GM12891 (cell line): ENCODE measurements at regions not wholly inside any gene's neighbourhood (a gene's known extent, or its start where the extent isn't known, plus 50 kb on each side); places are given as distances from the start of the nearest gene placed in this dataset.

Experiments used
- POLR2A ChIP-seq: IDR thresholded peaks from 2 replicates; pipeline ENCODE4 v1.6.1; 2011; ENCODE audit warnings: low read depth, low read length, control low read depth
- POLR2AphosphoS5 ChIP-seq: IDR thresholded peaks from 2 replicates; pipeline ENCODE4 v1.6.1; 2011; ENCODE audit warnings: low read depth, low read length, control low read depth

GRCh38 chr13:51518827-51519226 lies 65.4 kb upstream of the WDFY2 start:
- TF ChIP-seq POLR2AphosphoS5 (no peak), POLR2A (no peak)
